PC-9 (cell line): ENCODE measurements at regions not wholly inside any gene's neighbourhood (a gene's known extent, or its start where the extent isn't known, plus 50 kb on each side); places are given as distances from the start of the nearest gene placed in this dataset. TPM values are rescaled to one million over a fixed set of nuclear protein-coding genes. Genes with fewer than 3 reads are reported as not detected.

ENCODE experiments used
- BruUV-seq: library from RNA; stranded (reverse); fragments of 400-500 nt; replicated peaks from 2 replicates; lab custom pipeline; 2021; lab: Mats Ljungman, UMichigan
- CTCF ChIA-PET: fragments of 300-600 bp; sonication (Branson Sonifier 250); formaldehyde crosslinking; loops from one replicate; lab custom pipeline; 2022; ENCODE audit warnings: antibody characterized with exemption; lab: Charles Lee
- POLR2A ChIA-PET: fragments of 300-600 bp; sonication (Branson Sonifier 250); formaldehyde crosslinking; loops from one replicate; lab custom pipeline; 2022; ENCODE audit warnings: antibody characterized with exemption; ENCODE audit not compliant: unreplicated experiment; lab: Charles Lee
- DNase-seq, 2 experiments: peaks; one replicate each; pipeline versions ENCODE4 v3.0.0 to v3.0.0-alpha.2; 2015 to 2022; ENCODE audit warnings: mixed read lengths in 1 of 2
- H2AFZ ChIP-seq: fragments of 200-600 bp; sonication (generic); 2 replicates; pipeline ENCODE4 v1.8.1; 2017; ENCODE audit warnings: antibody characterized with exemption
- H3F3A ChIP-seq: fragments of 200-600 bp; sonication (generic); 2 replicates; pipeline ENCODE4 v1.8.1; 2017; ENCODE audit warnings: antibody characterized with exemption, mild to moderate bottlenecking, low read depth; ENCODE audit not compliant: insufficient read depth
- H3K27ac ChIP-seq: fragments of 200-600 bp; sonication (generic); 2 replicates; pipeline ENCODE4 v1.6.1; 2016; ENCODE audit warnings: mixed run types
- H3K27me3 ChIP-seq: fragments of 200-600 bp; sonication (generic); 2 replicates; pipeline ENCODE4 v1.6.1; 2016; ENCODE audit warnings: low read depth, mixed run types; ENCODE audit not compliant: insufficient read depth
- H3K36me3 ChIP-seq: fragments of 200-600 bp; sonication (generic); 2 replicates; pipeline ENCODE4 v1.6.1; 2016; ENCODE audit warnings: low read depth, mixed run types
- H3K4me1 ChIP-seq: fragments of 200-600 bp; sonication (generic); replicated peaks from 2 replicates; pipeline ENCODE4 v1.6.1; 2016; ENCODE audit warnings: mixed run types; ENCODE audit not compliant: insufficient read depth
- H3K4me2 ChIP-seq: fragments of 200-600 bp; sonication (generic); 2 replicates; pipeline ENCODE4 v1.6.1; 2017; ENCODE audit warnings: mixed run types
- H3K4me3 ChIP-seq: fragments of 200-600 bp; sonication (generic); 2 replicates; pipeline ENCODE4 v1.6.1; 2016; ENCODE audit warnings: mixed run types
- H3K79me2 ChIP-seq: fragments of 200-600 bp; sonication (generic); 2 replicates; pipeline ENCODE4 v1.6.1; 2017; ENCODE audit warnings: low read depth, mixed run types
- H3K9me2 ChIP-seq: fragments of 200-600 bp; sonication (generic); 2 replicates; pipeline ENCODE4 v1.8.1; 2017; ENCODE audit warnings: mild to moderate bottlenecking; ENCODE audit not compliant: insufficient read depth
- H3K9me3 ChIP-seq: fragments of 200-600 bp; sonication (generic); 2 replicates; pipeline ENCODE4 v1.8.1; 2016; ENCODE audit warnings: low read depth; ENCODE audit not compliant: insufficient read depth
- H4K20me1 ChIP-seq: fragments of 200-600 bp; sonication (generic); 2 replicates; pipeline ENCODE4 v1.8.1; 2017; ENCODE audit not compliant: insufficient read depth
- CTCF ChIP-seq: fragments of 200-600 bp; sonication (generic); conservative IDR thresholded peaks from 2 replicates; pipeline ENCODE4 v1.6.1; 2017; ENCODE audit warnings: mixed run types, antibody characterized with exemption, mild to moderate bottlenecking, moderate library complexity
- EZH2 ChIP-seq: fragments of 200-600 bp; sonication (generic); IDR thresholded peaks from 2 replicates; pipeline ENCODE4 v1.8.0; 2017; ENCODE audit warnings: antibody characterized with exemption, low read depth
- intact Hi-C: fragments of 100-400 bp; cut with micrococcal nuclease; formaldehyde crosslinking; loops from one replicate; pipeline ENCODE4 v1.10.0; 2022; ENCODE audit not compliant: unreplicated experiment
- microRNA-seq: library from miRNA; unstranded; fragments of <30 nt; microRNA quantifications from one replicate; pipeline ENCODE4 v1.2.0, GENCODE V29; 2021; ENCODE audit warnings: borderline number of aligned reads, borderline replicate concordance

- Histone ChIP-seq H3K27me3 (peaks cover 46% of the 10 kb centered on the region), H2AFZ (no peak overlapping the region), H3K36me3 (no peaks in the 10 kb centered on the region), H3K4me3 (no peak overlapping the region), H3K4me1 (no peaks in the 10 kb centered on the region), H3K79me2 (no peaks in the 10 kb centered on the region), H3K4me2 (no peak overlapping the region), H3K9me2 (0 out of 2 replicates have a peak, but pooled peaks cover 5% of the 10 kb centered on the region), H3F3A (no peaks in the 10 kb centered on the region), H3K9me3 (no peaks in the 10 kb centered on the region), H3K27ac (no peak overlapping the region), H4K20me1 (no peaks in the 10 kb centered on the region)
- CTCF ChIA-PET: interaction anchor here (0.6 kb wide), 1 partner anchor 97 kb away, joined by 3 read pairs; no protein-coding TSS in a partner anchor
- BruUV-seq: no TSS peak
- no peak for DNase-seq
- POLR2A ChIA-PET: no interaction called here
- intact Hi-C loops: no loop called here
- TF ChIP-seq CTCF: no peak
- no peak for TF ChIP-seq EZH2
These were observed 50.0 kb upstream of the FRMD4A start for GRCh38 chr10:14380746-14381145.

Small RNA genes in the stretch of these regions (microRNA-seq; reads per million reads assigned to microRNA genes)
- gene MIR1265 (not detected), gene MIR4293 (not detected)
